ENCODE measurements at regions not wholly inside any gene's neighbourhood (a gene's known extent, or its start where the extent isn't known, plus 50 kb on each side); places are given as distances from the start of the nearest gene placed in this dataset.

DNA sequence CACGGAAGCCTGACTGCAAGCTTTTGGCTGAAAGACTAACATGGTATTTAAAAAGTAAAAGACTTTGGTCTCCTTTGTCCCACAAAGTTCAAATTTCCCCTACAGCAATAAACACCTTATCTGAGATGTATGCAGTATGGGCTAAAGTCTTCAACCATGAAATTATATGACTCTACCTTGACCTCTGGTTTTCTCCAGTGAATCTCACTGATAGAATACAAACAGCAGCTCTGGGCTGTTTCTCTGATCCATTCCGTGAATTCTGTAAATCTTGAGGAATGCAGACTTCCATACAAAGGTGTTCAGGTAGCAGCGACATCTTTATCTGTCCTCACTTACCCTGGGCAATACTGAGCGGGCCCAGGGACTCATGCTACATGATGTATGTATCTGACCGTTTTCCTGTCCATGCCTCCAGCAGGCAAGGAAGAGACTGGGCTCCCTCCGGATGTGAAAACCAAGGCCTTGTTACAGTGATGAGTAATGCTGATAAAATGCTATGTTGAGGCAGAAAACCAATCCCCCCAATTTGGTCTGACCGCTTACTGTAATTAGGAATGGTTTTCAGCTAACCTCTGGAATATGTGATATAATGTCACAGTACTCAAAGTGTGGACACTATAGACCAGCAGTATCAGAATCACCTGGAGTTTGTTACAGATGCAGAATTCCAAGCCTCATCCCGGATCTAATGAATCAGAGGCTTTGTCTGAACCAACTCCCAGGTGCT lies 589.8 kb downstream of the HS3ST4 start:
- no peak for DNase-seq (ENCODE audit: low read depth in 2 of 2)

GRCh38 chr16:26295625-26296304 lies 604.0 kb downstream of the HS3ST4 start:
- no peak for DNase-seq (ENCODE audit: low read depth in 2 of 2)

GRCh38 chr16:26301516-26301915 lies 609.8 kb downstream of the HS3ST4 start:
- no peak for DNase-seq (ENCODE audit: low read depth in 2 of 2)

DNA sequence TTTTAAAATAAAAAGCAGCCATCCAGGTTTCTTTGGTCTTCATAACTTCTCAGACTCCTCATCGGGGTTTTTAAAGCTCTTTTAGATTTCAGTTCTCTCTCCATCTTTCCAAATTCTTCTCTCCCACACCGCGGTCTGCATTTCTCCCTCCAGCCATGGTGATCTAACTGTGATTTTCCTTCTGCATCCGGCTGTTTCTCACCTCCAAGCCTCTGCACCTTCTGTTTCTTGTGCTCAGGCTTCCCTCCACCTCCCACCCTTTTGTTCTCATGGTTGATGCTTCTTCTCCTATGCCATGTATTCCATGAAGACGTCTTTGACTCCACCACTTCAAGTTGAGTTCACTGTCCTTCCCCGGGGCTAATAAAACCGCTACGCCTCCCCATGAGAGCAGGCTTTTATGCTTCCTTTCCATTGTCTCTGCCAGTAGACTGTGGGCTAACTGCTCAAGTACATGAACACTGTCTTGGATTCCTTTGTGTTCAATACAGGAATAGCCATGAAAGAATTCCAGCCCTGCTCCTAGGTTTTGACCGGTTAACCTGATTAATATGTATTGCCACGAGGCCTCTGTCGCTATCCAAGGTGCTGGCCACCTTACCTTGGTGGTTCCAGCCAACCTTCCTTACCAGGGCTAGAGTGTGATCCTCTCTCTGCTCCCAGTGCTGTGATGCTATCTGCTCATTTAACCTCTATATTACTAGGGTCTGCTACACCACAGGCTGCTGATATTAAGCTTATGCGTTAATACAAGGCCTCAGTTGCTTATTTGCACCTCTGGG lies 625.1 kb downstream of the HS3ST4 start:
- no peak for DNase-seq (ENCODE audit: low read depth in 2 of 2)

DNA sequence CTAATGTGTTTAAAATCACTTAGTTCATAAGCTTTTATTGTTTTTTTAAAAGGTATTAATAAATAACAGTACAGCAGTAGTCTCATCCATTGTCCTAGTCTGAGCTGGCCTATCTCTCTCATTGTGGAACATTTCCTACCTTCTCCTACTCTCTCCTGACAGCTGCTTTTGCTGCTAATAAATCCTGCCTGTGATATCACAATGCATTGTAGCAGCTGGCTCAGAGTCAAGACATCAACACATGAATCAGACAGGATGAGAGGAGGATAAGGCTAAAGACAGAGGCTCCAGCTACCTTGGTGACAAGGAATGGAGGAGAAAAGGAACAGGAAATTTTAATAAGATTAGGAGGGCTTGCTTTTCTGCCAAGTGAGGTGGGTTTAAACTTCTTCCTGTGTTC lies 626.1 kb downstream of the HS3ST4 start:
- no peak for DNase-seq (ENCODE audit: low read depth in 2 of 2)

GRCh38 chr16:26330654-26331053 lies 638.9 kb downstream of the HS3ST4 start:
- no peak for DNase-seq (ENCODE audit: low read depth in 2 of 2)

- DNase-seq (ENCODE audit: low read depth in 2 of 2): no peak
Observed at GRCh38 chr16:26334218-26335111, 642.7 kb downstream of the HS3ST4 start.

- DNase-seq (ENCODE audit: low read depth in 2 of 2): no peak
Observed at GRCh38 chr16:26335236-26335853, 643.6 kb downstream of the HS3ST4 start.

GRCh38 chr16:26342621-26343020 lies 650.9 kb downstream of the HS3ST4 start:
- no peak for DNase-seq (ENCODE audit: low read depth in 2 of 2)

- DNase-seq (ENCODE audit: low read depth in 2 of 2): no peak
Observed at GRCh38 chr16:26344240-26344776, 652.5 kb downstream of the HS3ST4 start.

- DNase-seq (ENCODE audit: low read depth in 2 of 2): no peak
Observed at GRCh38 chr16:26344976-26345375, 653.2 kb downstream of the HS3ST4 start.

DNA sequence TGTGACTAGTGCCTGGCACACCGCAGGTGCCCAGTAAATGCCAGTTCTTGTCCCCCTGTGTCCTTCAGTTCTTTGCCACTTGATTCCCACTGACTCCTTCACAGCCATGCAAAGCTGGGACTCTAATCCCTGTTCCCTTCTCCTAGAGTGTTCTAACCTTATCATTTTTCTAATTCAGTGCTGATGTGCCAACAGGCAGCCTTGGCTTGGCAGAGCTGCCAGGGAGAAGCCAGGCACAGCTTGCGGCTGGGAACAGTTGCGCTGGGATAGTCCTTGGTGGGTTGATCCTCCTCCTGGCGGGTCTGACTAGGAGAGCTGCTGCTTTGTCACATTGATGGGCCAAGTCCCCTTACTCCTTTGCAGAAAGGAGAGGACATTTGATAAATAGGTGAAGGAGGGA lies 654.2 kb downstream of the HS3ST4 start:
- no peak for DNase-seq (ENCODE audit: low read depth in 2 of 2)

GRCh38 chr16:26348095-26348494 lies 656.3 kb downstream of the HS3ST4 start:
- no peak for DNase-seq (ENCODE audit: low read depth in 2 of 2)

DNA sequence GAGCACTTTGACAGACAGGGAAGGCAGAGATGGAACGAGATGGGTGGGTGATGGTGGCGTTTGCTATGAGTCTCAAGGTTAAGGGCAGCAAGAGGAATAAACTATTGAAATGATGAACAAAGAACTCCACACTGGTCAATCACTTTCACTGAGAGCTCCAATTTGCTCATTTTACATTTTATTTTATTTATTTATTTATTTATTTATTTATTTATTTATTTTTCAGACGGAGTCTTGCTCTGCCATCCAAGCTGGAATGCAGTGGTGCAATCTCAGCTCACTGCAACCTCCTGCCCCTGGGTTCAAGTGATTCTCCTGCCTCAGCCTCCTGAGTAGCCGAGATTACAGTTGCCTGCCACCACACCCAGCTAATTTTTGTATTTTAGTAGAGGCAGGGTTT lies 669.1 kb downstream of the HS3ST4 start:
- DNase-seq (ENCODE audit: low read depth in 2 of 2): no peak

DNA sequence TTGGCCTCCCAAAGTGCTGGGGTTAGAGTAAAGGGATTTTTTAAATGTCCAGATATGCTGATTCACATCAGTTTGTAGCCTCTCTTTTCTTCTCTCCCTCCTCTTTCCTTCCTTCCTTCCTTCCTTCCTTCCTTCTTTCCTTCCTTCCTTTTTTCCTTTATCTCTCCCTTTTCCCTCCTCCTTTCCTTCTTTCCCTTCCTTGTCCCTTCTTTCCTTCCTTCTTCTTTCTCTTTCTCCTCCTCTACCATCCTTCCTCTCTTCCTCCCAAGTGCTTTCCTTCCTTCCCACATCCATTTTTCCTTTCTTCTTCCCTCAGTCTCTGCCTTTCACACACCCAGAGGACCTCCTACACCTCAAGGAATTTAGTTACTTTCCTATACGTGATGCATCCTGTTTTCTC lies 671.8 kb downstream of the HS3ST4 start:
- DNase-seq (ENCODE audit: low read depth in 2 of 2): no peak

- DNase-seq (ENCODE audit: low read depth in 2 of 2): no peak
Observed at GRCh38 chr16:26365161-26365940, 673.6 kb downstream of the HS3ST4 start.

DNA sequence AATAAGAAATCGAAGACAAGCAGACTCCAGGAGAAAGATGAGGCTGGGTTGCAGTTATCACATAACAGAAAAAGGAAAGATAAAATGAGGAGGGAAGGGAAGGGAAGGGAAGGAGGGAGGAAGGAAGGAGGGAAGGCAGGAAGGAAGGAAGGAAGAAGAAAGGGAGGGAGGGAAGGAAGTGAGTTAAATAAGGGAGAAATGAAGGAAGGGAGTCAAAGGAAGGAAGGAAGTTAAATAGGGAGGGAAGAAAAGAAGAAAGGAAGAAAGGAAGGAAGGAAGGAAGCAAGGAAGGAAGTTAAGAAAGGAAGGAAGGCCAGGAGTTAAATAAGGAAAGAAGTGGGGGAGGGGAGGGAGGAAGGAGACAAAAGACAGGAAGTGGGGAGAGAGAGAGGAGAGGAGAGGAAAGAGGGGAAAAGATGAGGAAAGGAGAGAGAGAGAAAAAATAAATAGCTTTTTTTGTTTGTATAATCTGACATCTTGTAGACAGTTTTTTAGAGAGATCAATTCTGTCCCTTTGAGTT lies 679.6 kb downstream of the HS3ST4 start:
- DNase-seq (ENCODE audit: low read depth in 2 of 2): no peak

DNA sequence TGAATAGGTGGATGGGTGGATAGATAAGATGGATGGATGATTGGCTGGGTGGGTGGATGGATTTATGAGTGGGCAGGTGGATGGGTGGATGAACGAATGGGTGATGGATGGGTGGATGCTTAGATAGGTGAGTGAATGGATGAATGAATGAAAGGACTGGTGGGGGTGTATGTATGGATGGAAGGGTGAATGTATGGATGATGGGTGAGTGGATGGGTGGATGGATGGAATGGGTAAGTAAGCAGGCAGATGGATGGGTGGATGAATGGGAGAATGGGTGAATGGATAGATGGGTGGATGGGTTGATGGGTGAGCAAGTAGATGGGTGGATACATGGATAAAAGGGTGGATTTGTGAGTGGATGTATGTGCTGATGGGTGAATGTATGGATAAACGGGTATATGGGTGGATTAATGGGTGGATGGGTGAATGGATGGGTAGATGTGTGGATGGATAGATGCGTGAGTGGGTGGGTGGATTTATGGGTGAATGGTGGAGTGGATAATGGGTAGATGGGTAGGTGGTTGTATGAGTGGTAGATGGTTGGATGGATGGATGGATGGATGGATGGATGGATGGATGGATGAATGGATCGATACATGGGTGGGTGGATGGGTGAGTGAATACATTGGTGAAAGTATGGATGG lies 682.6 kb downstream of the HS3ST4 start:
- DNase-seq (ENCODE audit: low read depth in 2 of 2): no peak

- DNase-seq (ENCODE audit: low read depth in 2 of 2): no peak
Observed at GRCh38 chr16:26382586-26382985, 684.1 kb upstream of the C16orf82 start.

All from stimulated activated CD4-positive, alpha-beta T cell treated with anti-CD3 and anti-CD28 coated beads, Interleukin-1b, Interleukin-23, amount 100 ng/mL, for 4 hours (primary cell).